HCT116 (cell line): ENCODE measurements at regions not wholly inside any gene's neighbourhood (a gene's known extent, or its start where the extent isn't known, plus 50 kb on each side); places are given as distances from the start of the nearest gene placed in this dataset.
"Not testable (repeated sequence)": the region's sequence is repeated elsewhere in the genome, so short reads cannot be mapped to it uniquely, and the experiment has no call there.

ENCODE experiments used
- ATAC-seq: fragments of 200-7000 bp; cut with Tn5 transposase; 2 replicates; pipeline ENCODE4 v1.9.1; 2020; ENCODE audit warnings: mild to moderate bottlenecking, moderate library complexity
- BruUV-seq: library from RNA; stranded (reverse); fragments of 400-500 nt; replicated peaks from 2 replicates; lab custom pipeline; 2021; lab: Mats Ljungman, UMichigan
- CTCF ChIA-PET: fragments of 300-600 bp; sonication (Branson Sonifier 250); formaldehyde crosslinking; loops from one replicate; lab custom pipeline; 2021; ENCODE audit warnings: antibody characterized with exemption; lab: Charles Lee
- POLR2A ChIA-PET: fragments of 300-600, 350-600 bp; sonication (Branson Sonifier 250); formaldehyde crosslinking; loops from one replicate; lab custom pipeline; 2021; ENCODE audit warnings: antibody characterized with exemption; lab: Charles Lee
- RAD21 ChIA-PET, 2 experiments: fragments of 300-600 bp; sonication (Branson Sonifier 250); formaldehyde crosslinking; loops; one replicate each; lab custom pipeline; 2023; ENCODE audit warnings: low total read pairs in 2 of 2; ENCODE audit not compliant: uncharacterized antibody in 2 of 2, unreplicated experiment in 2 of 2, low non-redundant PET in 1 of 2; lab: Charles Lee
- DNase-seq: peaks from one replicate; pipeline ENCODE4 v3.0.0-alpha.2; 2010; ENCODE audit warnings: low read depth, low spot score
- H2AFZ ChIP-seq: fragments of 200-600 bp; shearing (Covaris generic), sonication (generic); 2 replicates; pipeline ENCODE4 v1.6.1; 2017; ENCODE audit warnings: low read depth, mixed run types, mixed read lengths, antibody characterized with exemption, low read length; ENCODE audit not compliant: poor library complexity, severe bottlenecking
- H3K27ac ChIP-seq: 2 replicates; pipeline ENCODE4 v1.5.1; 2012; ENCODE audit warnings: low read depth, low read length
- H3K27me3 ChIP-seq: fragments of 200-600 bp; sonication (generic); 2 replicates; pipeline ENCODE4 v1.6.1; 2016; ENCODE audit warnings: mixed run types, low read length, mixed read lengths; ENCODE audit not compliant: insufficient read depth
- H3K36me3 ChIP-seq, 2 experiments: fragments of 200-500 bp in 1 of 2; fragments of 200-600 bp in 1 of 2; sonication (Bioruptor generic) in 1 of 2; sonication (generic) in 1 of 2; 2 replicates each; pipeline versions ENCODE4 v1.5.1 to v1.6.1; 2014 to 2016; ENCODE audit warnings: low read length in 2 of 2, inconsistent platforms in 1 of 2, mixed read lengths in 1 of 2, mixed run types in 1 of 2; ENCODE audit not compliant: insufficient read depth in 2 of 2, control insufficient read depth in 1 of 2
- H3K4me1 ChIP-seq, 2 experiments: fragments of 200-600 bp in 1 of 2; sonication (generic) in 1 of 2; 2 replicates each; pipeline versions ENCODE4 v1.5.1 to v1.6.1; 2012 to 2017; ENCODE audit warnings: low read length in 2 of 2, inconsistent platforms in 1 of 2, mild to moderate bottlenecking in 1 of 2, mixed read lengths in 1 of 2, mixed run types in 1 of 2, moderate library complexity in 1 of 2; ENCODE audit not compliant: insufficient read depth in 2 of 2, control insufficient read depth in 1 of 2
- H3K4me2 ChIP-seq: fragments of 200-600 bp; sonication (generic); 2 replicates; pipeline ENCODE4 v1.6.1; 2017; ENCODE audit warnings: mixed run types, low read length, mixed read lengths
- H3K4me3 ChIP-seq, 2 experiments: fragments of 200-600 bp in 1 of 2; sonication (generic) in 1 of 2; replicated peaks in 1 of 2; 2 replicates each; pipeline ENCODE4 v1.5.1; 2011 to 2016; ENCODE audit warnings: low read length in 2 of 2, control low read depth in 1 of 2, low read depth in 1 of 2, mild to moderate bottlenecking in 1 of 2, mixed read lengths in 1 of 2, mixed run types in 1 of 2
- H3K79me2 ChIP-seq: fragments of 200-600 bp; sonication (generic); 2 replicates; pipeline ENCODE4 v1.6.1; 2017; ENCODE audit warnings: mild to moderate bottlenecking, mixed run types, low read length, moderate library complexity, mixed read lengths; ENCODE audit not compliant: insufficient read depth
- H3K9ac ChIP-seq: fragments of 200-600 bp; sonication (generic); 2 replicates; pipeline ENCODE4 v1.6.1; 2016; ENCODE audit warnings: low read length, mixed read lengths
- H3K9me2 ChIP-seq: fragments of 200-600 bp; sonication (generic), shearing (Covaris generic); 2 replicates; pipeline ENCODE4 v1.6.1; 2017; ENCODE audit warnings: mixed run types, mild to moderate bottlenecking, moderate library complexity; ENCODE audit not compliant: insufficient read depth
- H3K9me3 ChIP-seq, 2 experiments: fragments of 200-500 bp in 1 of 2; fragments of 200-600 bp in 1 of 2; sonication (Bioruptor generic) in 1 of 2; sonication (generic) in 1 of 2; 2 replicates each; pipeline ENCODE4 v1.6.1; 2014 to 2017; ENCODE audit warnings: low read length in 2 of 2, mixed read lengths in 2 of 2, inconsistent platforms in 1 of 2, low read depth in 1 of 2, mild to moderate bottlenecking in 1 of 2, mixed run types in 1 of 2, moderate library complexity in 1 of 2; ENCODE audit not compliant: control insufficient read depth in 1 of 2, insufficient read depth in 1 of 2
- H4K20me1 ChIP-seq: fragments of 200-600 bp; sonication (generic), shearing (Covaris generic); 2 replicates; pipeline ENCODE4 v1.6.1; 2017; ENCODE audit warnings: mixed run types, mild to moderate bottlenecking, moderate library complexity; ENCODE audit not compliant: insufficient read depth
- CBX3 ChIP-seq: IDR thresholded peaks from 2 replicates; pipeline ENCODE4 v1.6.1; 2012; ENCODE audit warnings: low read depth
- EGR1 ChIP-seq: IDR thresholded peaks from 2 replicates; pipeline ENCODE4 v1.6.1; 2012; ENCODE audit warnings: low read depth
- ELF1 ChIP-seq: IDR thresholded peaks from 2 replicates; pipeline ENCODE4 v1.6.1; 2012; ENCODE audit warnings: low read depth, borderline replicate concordance
- EZH2phosphoT487 ChIP-seq: fragments of 200-600 bp; IDR thresholded peaks from 2 replicates; pipeline ENCODE4 v1.6.1; 2018; ENCODE audit warnings: antibody characterized with exemption, borderline replicate concordance
- POLR2A ChIP-seq: IDR thresholded peaks from 2 replicates; pipeline ENCODE4 v1.7.0; 2011; ENCODE audit warnings: borderline replicate concordance; ENCODE audit not compliant: insufficient read depth, insufficient read length; ENCODE audit errors: extremely low read depth
- POLR2AphosphoS5 ChIP-seq: IDR thresholded peaks from 2 replicates; pipeline ENCODE4 v1.6.1; 2011; ENCODE audit warnings: mild to moderate bottlenecking, low read depth, low read length, moderate library complexity
- SP1 ChIP-seq: IDR thresholded peaks from 2 replicates; pipeline ENCODE4 v1.6.1; 2012; ENCODE audit warnings: low read depth
- SRF ChIP-seq: IDR thresholded peaks from 2 replicates; pipeline ENCODE4 v1.6.1; 2012; ENCODE audit warnings: low read depth
- TCF7L2 ChIP-seq: IDR thresholded peaks from 2 replicates; pipeline ENCODE4 v1.7.0; 2011; ENCODE audit warnings: borderline replicate concordance, inconsistent platforms; ENCODE audit not compliant: insufficient read depth, insufficient read length; ENCODE audit errors: extremely low read depth
- YY1 ChIP-seq: IDR thresholded peaks from 2 replicates; pipeline ENCODE4 v1.6.1; 2011; ENCODE audit warnings: low read length, low read depth, moderate library complexity, mild to moderate bottlenecking; ENCODE audit not compliant: insufficient replicate concordance; ENCODE audit errors: extremely low read depth
- ZFX ChIP-seq: fragments of 450-650 bp; IDR thresholded peaks from 2 replicates; pipeline ENCODE4 v1.6.1; 2017
- intact Hi-C: fragments of 100-400 bp; cut with micrococcal nuclease; formaldehyde crosslinking; loops from 2 replicates; pipeline ENCODE4 v1.10.0; 2022
- TF ChIP-seq, protein P1 (sequence below): IDR thresholded peaks from 2 replicates; pipeline ENCODE4 v1.6.1; 2012; ENCODE audit warnings: low read depth

DNA sequence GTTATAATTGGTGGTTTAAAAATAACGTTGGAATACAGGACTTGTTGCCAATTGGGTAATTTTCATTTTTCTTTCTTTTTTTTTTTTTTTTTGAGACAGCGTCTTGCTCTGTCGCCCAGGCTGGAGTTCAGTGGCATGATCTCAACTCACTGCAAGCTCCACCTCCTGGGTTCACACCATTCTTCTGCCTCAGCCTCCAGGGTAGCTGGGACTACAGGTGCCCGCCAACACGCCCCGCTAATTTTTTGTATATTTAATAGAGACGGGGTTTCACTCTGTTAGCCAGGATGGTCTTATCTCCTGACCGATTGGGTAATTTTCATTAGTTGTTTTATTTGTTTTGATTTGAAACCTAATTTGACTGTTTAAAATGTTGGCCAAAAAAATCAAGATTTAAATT is 93.7 kb downstream of the ZNF486 start:
- H3K9me3 ChIP-seq, ATAC-seq: not testable (repeated sequence)

DNA sequence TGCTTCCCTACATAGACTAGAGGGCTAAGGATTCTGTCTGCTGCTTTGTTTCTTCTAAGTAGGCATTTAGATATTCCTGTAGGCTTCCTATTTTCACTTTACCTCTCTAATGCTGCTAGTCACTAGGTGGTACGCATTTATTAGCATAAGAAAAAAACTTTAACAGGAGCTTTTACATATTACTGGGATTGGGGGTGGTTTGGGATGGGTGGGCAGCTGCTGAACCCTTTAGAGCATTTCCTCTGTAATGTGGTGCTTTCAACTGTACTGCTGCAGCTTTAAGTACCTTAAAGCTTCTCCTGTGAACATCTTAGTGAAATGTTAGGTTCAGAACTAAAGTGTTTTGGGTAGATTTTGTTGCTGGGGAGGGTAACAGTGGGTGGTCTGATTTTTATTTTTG is 92.6 kb downstream of the ZNF486 start:
- no peak for DNase-seq
- POLR2A ChIA-PET: no interaction called here
- no TSS peak for BruUV-seq

More for the DNA sequence above, 93.7 kb downstream of the ZNF486 start:
- H3K27me3 ChIP-seq, H3K9ac ChIP-seq, H3K4me3 ChIP-seq, H3K4me2 ChIP-seq, RAD21 ChIA-PET, H2AFZ ChIP-seq, H3K27ac ChIP-seq, H3K79me2 ChIP-seq, DNase-seq, H3K9me2 ChIP-seq, BruUV-seq, H3K36me3 ChIP-seq, CTCF ChIA-PET, intact Hi-C loops, H4K20me1 ChIP-seq, H3K4me1 ChIP-seq, POLR2A ChIA-PET: not testable (repeated sequence)

More for the DNA sequence above, 92.6 kb downstream of the ZNF486 start:
- Histone ChIP-seq H3K9me3 (no peaks in the 10 kb centered on the region; a peak in 2 of 4 replicates), H3K27me3 (no peaks in the 10 kb centered on the region), H3K4me1 (no peaks in the 10 kb centered on the region), H3K4me2 (no peak overlapping the region), H3K4me3 (no peak overlapping the region), H3K9me2 (no peaks in the 10 kb centered on the region), H3K9ac (no peak overlapping the region), H3K79me2 (no peaks in the 10 kb centered on the region), H2AFZ (no peak overlapping the region), H3K36me3 (no peaks in the 10 kb centered on the region), H3K27ac (no peak overlapping the region), H4K20me1 (no peaks in the 10 kb centered on the region)
- ChIA-PET RAD21 (no interaction called here), CTCF (no interaction called here)
- ATAC-seq: no peak
- intact Hi-C loops: no loop called here
- TF ChIP-seq POLR2A: no peak
- TF ChIP-seq TCF7L2: no peak
- TF ChIP-seq, protein P1, sequence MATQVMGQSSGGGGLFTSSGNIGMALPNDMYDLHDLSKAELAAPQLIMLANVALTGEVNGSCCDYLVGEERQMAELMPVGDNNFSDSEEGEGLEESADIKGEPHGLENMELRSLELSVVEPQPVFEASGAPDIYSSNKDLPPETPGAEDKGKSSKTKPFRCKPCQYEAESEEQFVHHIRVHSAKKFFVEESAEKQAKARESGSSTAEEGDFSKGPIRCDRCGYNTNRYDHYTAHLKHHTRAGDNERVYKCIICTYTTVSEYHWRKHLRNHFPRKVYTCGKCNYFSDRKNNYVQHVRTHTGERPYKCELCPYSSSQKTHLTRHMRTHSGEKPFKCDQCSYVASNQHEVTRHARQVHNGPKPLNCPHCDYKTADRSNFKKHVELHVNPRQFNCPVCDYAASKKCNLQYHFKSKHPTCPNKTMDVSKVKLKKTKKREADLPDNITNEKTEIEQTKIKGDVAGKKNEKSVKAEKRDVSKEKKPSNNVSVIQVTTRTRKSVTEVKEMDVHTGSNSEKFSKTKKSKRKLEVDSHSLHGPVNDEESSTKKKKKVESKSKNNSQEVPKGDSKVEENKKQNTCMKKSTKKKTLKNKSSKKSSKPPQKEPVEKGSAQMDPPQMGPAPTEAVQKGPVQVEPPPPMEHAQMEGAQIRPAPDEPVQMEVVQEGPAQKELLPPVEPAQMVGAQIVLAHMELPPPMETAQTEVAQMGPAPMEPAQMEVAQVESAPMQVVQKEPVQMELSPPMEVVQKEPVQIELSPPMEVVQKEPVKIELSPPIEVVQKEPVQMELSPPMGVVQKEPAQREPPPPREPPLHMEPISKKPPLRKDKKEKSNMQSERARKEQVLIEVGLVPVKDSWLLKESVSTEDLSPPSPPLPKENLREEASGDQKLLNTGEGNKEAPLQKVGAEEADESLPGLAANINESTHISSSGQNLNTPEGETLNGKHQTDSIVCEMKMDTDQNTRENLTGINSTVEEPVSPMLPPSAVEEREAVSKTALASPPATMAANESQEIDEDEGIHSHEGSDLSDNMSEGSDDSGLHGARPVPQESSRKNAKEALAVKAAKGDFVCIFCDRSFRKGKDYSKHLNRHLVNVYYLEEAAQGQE: no peak
- TF ChIP-seq EGR1: no peak
- no peak for TF ChIP-seq YY1
- TF ChIP-seq EZH2phosphoT487: no peak
- no peak for TF ChIP-seq SP1
- no peak for TF ChIP-seq CBX3
- no peak for TF ChIP-seq ZFX
- no peak for TF ChIP-seq SRF
- TF ChIP-seq POLR2AphosphoS5: no peak
- TF ChIP-seq ELF1: no peak
